GM18870 (cell line): ENCODE measurements at regions not wholly inside any gene's neighbourhood (a gene's known extent, or its start where the extent isn't known, plus 50 kb on each side); places are given as distances from the start of the nearest gene placed in this dataset.

ENCODE experiments used
- ATAC-seq: cut with Tn5 transposase; IDR thresholded peaks from one replicate; pipeline ENCODE4 v1.9.1; 2021; ENCODE audit warnings: moderate library complexity; ENCODE audit not compliant: unreplicated experiment

DNA sequence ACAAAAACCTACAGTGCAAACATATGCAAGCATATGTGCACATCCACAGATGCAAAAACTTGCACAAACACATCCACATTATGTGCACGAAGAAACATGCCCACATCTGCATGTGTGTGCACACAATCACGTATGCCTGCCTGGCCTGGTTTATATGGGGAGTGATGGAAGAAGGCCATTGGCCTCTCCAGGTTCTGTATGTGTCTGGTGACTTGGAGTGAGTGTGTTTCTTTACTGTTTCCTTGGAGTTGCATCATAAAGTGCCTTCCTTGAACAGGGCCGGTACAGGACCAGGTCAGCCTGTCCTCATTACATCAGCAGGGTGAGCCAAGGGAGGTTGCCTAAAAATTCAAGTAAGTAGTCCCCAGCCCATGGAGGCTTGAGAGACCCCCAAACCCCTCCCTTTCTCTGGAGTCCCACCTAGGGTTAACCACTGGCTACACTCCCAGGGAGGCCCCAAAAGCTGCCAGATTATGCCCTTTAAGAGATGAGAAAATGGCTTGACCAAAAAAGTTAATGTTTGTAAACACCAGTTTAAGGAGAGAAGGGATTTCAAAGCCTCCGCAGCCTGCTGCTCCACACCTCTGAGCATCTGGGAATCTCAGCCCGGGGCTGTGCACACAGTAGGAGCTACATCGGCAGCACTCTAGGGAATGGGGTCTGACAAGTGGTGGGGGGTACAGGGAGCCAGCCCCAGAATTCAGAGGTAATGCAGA is 140.8 kb downstream of the VEGFA start:
- no peak for ATAC-seq

- ATAC-seq: no peak
Measured at GRCh38 chr6:43910149-43910637, 140.2 kb downstream of the VEGFA start.

DNA sequence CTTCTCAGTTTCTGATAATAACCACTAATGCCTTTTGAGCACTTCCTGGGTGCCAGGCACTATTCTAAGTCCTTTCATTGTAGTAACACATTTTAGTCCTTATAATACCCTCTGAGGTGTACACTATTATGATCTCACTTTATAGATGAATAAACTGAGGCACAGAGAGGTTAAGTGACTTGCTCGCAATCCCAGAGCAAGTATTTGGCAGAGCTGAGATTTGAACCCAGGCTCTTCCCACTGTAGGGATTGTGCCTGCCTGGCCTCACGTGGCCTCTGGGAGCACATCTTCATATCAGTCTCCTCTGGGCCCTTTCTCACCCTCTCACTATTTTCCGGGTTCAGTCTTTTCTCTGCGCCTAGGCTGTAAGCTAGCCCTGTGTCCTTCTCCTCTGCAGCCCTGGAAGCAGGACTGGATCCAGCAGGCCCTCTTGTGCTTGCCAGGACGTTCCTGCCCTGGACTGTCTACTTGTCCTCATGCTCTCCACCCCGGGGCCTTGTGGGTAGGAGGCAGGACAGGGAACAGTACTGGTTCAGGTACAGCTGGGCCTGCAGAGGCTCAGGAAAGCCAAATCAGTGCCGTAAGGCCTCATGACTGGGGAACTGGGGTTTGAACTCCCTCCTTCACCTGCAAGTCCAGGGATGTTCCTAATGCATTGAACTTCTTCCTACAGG is 139.6 kb downstream of the VEGFA start:
- ATAC-seq: no peak

- ATAC-seq: no peak
Measured at GRCh38 chr6:43907789-43908472, 137.9 kb downstream of the VEGFA start.

- ATAC-seq: no peak
Measured at GRCh38 chr6:43907312-43907711, 137.3 kb downstream of the VEGFA start.

DNA sequence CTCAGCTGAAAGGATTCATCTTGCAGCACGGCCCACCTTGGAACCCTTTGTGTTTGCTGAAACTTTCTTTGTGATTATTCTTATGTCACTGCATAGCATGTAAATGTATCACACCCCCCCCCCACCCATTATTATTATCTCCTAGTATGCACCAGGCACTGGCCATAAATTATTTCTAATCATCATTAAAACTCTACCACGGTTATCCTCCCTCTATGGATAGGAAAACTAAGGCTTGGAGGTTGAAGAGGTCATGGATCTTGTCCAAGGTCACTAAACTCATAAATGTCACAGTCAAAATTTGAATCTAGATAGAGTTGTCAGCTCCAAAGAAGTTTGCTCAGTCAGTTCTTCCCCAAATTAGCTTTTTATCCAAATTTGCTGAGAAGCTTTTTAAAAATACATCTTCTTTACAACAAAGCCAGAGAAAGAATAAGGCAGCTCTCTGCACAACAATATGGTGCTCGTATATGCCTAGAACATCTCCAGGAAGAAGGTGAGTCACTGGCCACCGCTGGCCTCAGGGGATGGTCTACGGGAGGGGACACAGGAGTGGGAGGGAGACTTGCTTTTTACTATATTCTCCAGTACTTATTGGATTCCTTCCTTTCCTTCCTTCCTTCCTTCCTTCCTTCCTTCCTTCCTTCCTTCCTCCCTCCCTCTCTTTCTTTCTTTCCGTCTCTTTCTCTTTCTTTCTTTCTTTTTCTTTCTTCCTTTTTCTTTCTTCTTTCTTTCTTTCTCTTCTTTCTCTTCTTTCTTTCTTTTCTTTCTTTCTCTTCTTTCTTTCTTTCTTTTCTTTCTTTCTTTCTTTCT is 134.5 kb downstream of the VEGFA start:
- no peak for ATAC-seq

DNA sequence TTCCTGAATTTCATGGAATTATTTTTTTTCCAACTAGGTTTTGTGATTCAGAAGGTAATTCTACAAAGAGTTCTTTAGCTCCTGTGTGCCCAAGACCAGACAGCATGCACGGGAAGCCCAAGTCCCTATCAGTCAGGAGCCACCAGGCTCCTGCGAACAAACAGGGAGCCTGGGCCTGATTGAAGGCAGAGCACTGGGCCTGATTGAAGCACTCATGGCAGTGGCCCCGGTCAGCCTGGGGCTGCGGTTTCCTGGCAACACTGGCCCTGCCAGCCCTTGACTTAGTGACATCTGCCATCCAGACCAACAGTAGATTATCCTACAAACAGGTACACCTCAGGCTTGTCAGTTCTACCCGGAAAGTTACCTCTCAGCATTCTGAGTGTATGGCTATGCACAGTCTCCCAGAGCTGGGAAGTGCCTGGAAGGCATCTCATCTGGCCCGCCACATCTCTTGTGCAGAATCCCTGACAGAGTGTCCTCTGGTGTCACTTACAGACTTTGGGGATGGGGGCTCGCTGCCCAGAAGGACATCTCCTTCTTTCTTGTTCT is 133.8 kb downstream of the VEGFA start:
- no peak for ATAC-seq

- no peak for ATAC-seq
Measured at GRCh38 chr6:43901733-43902230, 131.8 kb downstream of the VEGFA start.

GRCh38 chr6:43900916-43901732 is 131.1 kb downstream of the VEGFA start:
- no peak for ATAC-seq

DNA sequence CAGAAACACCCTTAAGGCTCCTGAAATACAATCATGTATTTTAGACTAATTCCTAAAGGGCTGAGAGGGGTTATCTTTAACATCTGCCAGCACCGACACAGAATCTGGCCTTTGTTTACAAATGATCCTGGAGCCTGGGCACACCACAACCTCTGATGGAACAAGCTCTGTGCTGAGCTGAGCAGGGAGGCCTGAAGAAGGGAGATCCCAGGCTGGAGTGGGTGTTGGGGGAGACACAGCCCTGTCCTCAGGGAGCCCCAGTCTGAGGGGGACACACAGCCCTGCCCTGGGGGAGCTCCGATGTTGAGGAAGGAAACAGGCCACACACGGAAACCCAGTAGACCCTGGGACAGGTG is 130.5 kb downstream of the VEGFA start:
- ATAC-seq: no peak

DNA sequence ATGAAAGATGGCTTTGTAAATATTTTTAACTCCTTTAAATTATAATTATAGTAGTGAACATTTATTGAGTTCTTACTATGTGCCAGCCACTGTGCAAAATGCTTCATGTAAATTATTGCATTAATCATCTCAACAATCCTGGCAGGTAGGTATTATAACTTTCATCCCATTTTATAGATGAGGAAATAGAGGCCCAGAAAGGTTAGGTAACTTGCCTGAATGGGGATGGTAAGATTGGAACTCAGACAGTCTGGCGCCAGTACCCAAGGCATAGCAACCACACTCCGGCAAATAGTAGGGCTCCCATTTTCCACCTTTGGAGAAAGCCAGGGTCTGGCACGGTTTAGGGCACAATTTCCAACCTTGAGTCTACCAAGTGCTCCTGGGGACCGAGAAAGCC is 129.8 kb downstream of the VEGFA start:
- ATAC-seq: no peak

- ATAC-seq: no peak
Measured at GRCh38 chr6:43898358-43899131, 128.5 kb downstream of the VEGFA start.

DNA sequence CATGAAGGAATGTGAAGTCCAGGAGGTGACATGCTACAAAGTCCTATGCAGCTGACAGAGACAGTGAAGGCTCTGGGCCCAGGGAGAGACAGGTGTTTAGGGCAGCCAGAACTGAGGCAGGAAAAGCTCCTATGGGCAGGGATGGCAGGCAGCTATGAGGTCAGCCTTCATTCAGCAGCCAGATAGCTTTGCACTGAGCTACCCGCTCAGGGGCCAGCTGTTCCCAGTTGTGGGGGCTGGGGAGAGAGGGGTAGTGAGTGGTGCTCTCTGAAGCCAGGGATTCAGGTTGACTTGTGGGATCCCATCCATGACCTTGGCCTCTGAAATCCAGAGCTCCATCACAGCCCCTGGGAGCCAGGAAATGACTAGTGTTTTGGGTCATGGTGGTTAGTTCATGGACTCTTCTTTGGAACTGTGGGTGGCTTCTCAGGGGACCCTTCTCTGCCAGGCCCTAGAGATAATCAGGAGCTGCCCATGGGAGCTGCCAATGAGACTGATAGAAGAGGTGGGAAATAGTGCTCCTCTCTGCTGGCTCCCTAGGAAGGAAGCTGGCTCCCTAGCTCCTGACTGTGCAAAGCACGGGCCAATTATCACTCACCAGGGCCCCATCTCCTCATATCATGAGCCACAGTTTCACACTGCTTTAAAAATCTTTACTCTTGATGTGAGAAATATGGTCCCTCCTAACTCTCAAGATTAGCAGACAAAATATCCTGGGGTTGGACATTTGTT is 127.7 kb downstream of the VEGFA start:
- ATAC-seq: no peak

DNA sequence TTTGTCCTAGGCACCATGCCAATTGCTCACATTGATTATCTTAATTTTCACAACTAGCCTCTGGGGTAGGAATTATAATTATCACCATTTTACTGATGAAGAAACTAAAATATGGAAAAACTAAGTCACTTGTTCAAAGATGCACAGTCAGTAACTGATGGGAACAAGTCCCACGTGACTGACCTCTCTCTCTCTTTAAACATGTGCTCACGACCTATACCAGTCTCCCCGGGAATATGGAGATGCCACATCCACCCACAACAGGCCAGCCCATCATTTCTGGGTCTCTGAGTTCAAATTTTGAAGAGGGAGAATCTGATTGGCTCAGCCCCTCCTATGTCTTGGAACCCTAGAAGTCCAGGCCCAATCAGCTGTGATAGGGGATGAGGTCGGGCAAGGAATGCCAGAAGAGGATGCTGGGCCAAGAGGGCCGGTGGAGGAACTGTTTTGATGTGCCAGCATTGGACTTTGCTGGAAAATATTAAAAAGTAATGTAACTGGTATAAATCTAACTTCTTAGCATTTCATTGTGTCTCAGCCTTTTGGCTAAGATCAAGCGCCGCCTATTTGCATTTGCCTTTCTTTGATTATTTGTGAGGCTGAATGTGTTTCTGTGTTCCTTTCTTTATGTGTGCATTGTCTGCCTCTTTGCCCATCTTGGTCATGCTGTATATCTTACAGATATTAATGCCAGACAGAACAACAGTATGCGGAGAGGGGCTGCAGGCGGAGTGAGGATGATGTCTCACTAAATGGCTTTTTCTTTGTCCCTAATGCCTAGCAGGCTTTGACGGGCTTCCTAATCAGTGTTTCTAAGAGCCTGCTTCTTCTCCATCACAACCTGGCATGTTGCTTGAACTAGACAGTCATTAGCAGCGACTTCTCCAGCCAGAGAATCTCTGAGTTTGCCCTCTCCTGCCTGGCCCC is 126.6 kb downstream of the VEGFA start:
- no peak for ATAC-seq

DNA sequence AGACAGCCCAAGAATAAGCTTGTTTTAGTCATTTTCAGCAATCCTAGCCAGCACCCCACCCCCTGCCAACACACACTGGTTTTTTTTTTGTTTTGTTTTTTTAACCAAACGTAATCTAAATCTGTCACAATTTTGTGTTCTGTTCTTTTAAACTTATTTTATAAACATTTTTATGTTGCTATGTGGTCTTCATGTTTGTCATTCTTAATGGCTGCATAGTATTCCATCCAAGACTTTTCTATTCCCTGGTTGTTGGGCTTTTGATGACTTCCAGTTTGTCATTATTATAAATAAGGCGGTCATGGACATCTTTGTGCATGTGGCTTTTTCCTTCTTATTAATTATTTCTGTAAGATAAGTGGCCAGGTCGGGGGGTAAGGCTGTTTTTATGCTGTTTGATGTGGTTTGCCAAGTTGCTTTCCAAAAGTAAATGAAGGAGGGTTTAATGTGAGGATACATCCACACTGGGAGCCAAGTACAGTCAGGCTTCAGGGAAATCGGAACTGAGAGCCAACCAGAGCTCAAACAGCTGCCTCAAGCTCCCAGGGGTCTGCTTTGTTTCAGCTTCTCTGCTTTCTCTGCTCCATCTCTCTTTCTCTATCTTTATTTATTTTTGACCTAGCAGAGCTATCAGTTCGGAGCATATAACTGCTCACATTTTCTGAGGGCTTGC is 125.8 kb downstream of the VEGFA start:
- no peak for ATAC-seq

DNA sequence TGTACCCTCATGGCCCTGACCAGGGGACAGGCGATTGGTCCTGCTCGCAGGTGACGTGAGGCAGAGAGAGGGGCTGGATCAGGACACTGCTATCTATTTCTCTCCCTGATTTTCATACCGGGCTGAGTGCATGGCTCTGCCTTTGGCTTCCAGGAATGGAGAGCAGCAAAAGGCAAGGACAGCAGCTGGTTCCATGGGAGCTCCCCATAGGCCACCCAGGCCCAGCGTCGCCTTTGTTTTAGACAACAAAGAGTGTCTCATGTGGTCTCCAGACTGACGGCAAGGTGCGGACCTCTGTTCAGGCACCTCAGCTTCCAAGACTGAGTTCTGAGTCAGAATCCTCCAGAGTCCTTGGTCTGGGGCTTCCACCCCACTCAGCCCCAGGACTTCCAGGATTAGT is 123.1 kb downstream of the VEGFA start:
- ATAC-seq: no peak
